GM06990 (cell line): ENCODE measurements at regions not wholly inside any gene's neighbourhood (a gene's known extent, or its start where the extent isn't known, plus 50 kb on each side); places are given as distances from the start of the nearest gene placed in this dataset.

Source experiments
- DNase-seq: peaks from one replicate; pipeline ENCODE4 v3.0.0-alpha.2; 2011; ENCODE audit not compliant: insufficient read length; ENCODE audit errors: extremely low read depth
- H3K27me3 ChIP-seq: replicated peaks from 2 replicates; pipeline ENCODE4 v1.6.0; 2011; ENCODE audit warnings: low read length; ENCODE audit not compliant: control insufficient read depth, insufficient read depth
- H3K36me3 ChIP-seq: 2 replicates; pipeline ENCODE4 v1.5.1; 2011; ENCODE audit warnings: low read length; ENCODE audit not compliant: control insufficient read depth, insufficient read depth
- H3K4me3 ChIP-seq: replicated peaks from 2 replicates; pipeline ENCODE4 v1.5.1; 2011; ENCODE audit warnings: low read depth, mild to moderate bottlenecking, control low read depth, low read length
- TF ChIP-seq, protein P1 (sequence below): IDR thresholded peaks from 2 replicates; pipeline ENCODE4 v1.5.1; 2011; ENCODE audit warnings: low read length, control low read depth, mild to moderate bottlenecking, inconsistent platforms; ENCODE audit not compliant: insufficient read depth, poor library complexity, severe bottlenecking

DNA sequence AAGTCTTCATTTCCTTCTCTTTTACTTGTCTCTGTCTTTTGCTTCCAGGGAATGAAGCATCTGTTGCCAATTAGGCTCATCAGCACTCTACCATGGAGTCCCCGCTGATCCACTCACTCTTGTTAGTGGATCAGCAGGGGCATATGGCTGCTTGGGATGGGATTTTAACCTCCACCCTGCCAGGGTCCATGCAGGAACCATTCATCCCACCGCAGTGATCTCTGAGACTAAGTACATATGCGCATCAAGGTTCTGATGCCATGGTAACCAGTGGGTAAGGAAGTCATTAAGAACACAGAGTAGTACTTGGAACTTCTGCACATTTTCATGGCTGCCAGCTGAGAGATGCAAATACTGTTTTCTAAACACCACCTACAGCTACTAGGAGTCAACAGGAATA lies 374.0 kb upstream of the ALCAM start:
- no peak overlapping the region for H3K4me3 ChIP-seq
- TF ChIP-seq, protein P1, sequence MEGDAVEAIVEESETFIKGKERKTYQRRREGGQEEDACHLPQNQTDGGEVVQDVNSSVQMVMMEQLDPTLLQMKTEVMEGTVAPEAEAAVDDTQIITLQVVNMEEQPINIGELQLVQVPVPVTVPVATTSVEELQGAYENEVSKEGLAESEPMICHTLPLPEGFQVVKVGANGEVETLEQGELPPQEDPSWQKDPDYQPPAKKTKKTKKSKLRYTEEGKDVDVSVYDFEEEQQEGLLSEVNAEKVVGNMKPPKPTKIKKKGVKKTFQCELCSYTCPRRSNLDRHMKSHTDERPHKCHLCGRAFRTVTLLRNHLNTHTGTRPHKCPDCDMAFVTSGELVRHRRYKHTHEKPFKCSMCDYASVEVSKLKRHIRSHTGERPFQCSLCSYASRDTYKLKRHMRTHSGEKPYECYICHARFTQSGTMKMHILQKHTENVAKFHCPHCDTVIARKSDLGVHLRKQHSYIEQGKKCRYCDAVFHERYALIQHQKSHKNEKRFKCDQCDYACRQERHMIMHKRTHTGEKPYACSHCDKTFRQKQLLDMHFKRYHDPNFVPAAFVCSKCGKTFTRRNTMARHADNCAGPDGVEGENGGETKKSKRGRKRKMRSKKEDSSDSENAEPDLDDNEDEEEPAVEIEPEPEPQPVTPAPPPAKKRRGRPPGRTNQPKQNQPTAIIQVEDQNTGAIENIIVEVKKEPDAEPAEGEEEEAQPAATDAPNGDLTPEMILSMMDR = no peak

DNA sequence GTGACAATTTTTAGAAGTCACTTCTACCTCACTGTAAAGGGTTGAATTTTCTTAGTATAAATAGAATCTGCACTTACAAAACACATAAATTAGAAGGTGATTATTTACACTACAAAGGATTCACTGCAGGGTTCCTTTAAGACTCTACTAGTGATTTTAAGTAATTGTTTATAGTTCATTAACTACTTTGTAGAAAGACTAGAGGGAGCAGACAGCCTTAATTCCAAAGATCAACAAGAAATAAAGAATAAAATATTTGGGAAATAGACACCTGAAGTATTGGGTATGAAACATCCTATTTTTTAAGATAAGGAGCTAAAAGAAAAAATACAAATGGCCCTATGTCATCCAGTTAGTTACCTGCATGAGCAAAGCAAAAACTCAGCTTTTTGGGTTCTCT lies 360.5 kb upstream of the ALCAM start:
- DNase-seq = no peak
- TF ChIP-seq, protein P1 = no peak
- no peaks in the 10 kb centered on the region for H3K27me3 ChIP-seq
- H3K36me3 ChIP-seq = no peaks in the 10 kb centered on the region
- H3K4me3 ChIP-seq = no peak overlapping the region

More for the DNA sequence above, 374.0 kb upstream of the ALCAM start:
- Histone ChIP-seq H3K27me3 (no peaks in the 10 kb centered on the region), H3K36me3 (no peaks in the 10 kb centered on the region)
- DNase-seq = no peak

DNA sequence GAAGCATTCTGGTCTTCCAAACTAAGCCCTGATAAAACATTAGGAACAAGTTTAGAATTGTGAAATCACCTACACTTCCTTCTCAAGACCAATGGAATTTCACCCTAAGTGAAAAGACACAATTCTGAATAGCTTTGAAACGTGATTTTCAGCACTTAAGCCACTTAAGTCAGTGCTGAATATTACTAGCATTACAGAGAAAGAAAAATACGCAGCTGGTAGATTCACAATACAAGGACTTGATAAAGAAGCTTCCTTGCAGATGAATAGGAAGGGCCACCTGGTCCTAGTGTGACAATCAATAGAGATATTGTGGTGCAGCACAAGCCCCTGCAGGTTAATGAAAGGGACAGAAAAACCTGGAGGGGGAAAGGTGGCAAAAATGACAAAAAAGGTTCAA lies 353.1 kb upstream of the ALCAM start:
- Histone ChIP-seq H3K4me3 (no peak overlapping the region), H3K36me3 (no peaks in the 10 kb centered on the region), H3K27me3 (no peaks in the 10 kb centered on the region)
- TF ChIP-seq, protein P1 = no peak
- no peak for DNase-seq

DNA sequence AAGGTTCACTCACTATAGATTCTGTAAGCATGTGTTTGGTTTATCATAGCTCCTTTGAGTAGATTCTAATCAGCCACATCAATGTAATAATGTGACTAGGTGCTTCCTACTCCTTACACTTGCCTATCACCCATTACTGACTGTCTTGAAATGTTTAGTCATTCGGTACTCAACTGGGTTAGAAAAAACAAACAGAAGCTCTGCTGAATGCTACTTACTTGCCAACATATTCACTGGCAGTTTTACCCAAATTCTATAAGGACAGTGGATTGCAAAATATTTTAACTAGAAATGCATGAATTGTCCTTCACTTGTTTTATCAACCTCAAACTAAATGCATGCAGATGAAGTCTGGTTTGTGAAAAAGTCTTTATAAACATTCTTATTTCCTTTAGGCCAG lies 352.1 kb upstream of the ALCAM start:
- TF ChIP-seq, protein P1 = no peak
- no peak for DNase-seq
- Histone ChIP-seq H3K36me3 (no peaks in the 10 kb centered on the region), H3K4me3 (no peak overlapping the region), H3K27me3 (no peaks in the 10 kb centered on the region)

DNA sequence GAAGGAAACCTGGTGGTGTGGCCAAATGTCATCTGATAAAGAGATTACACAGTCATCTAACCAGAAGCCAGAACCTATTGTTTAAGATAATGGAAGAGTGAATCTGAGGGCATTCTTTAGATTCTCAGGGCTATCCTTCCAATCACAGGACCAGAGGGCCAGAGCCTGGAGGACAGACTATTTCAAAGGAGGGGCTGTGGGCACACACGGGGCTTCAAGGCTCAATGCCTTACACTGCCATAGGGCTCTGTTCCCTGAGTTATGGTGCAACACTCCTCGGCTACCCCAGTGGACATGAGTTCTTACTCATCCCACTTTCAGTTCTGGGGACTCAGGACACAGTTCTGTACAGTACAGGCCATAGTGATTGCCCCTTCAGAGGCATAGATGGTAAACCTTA lies 343.9 kb upstream of the ALCAM start:
- H3K36me3 ChIP-seq = no peaks in the 10 kb centered on the region
- TF ChIP-seq, protein P1 = no peak

DNA sequence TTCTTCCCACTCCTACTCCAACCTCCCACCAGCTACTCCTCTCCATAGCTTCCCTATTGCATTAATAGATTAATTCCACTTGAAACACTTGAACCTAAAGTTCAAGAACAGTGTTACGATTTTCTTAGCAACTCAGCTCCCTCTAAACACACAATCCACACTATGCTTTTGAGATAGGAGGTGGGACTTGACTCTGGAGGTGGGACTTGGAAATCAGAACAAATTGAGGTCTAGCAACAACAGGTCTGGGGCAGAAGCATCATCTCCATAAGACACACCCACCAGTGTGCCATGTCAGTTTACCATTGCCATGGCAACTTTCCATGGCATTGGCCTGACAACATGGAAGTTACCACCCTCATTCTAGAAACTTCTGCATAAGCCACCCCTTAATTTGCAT lies 336.5 kb upstream of the ALCAM start:
- DNase-seq = no peak
- no peaks in the 10 kb centered on the region for H3K36me3 ChIP-seq
- TF ChIP-seq, protein P1 = no peak

More for the DNA sequence above, 343.9 kb upstream of the ALCAM start:
- DNase-seq = no peak
- H3K4me3 ChIP-seq = no peak overlapping the region
- no peaks in the 10 kb centered on the region for H3K27me3 ChIP-seq

More for the DNA sequence above, 336.5 kb upstream of the ALCAM start:
- Histone ChIP-seq H3K4me3 (no peak overlapping the region), H3K27me3 (no peaks in the 10 kb centered on the region)
